ENCODE measurements at regions not wholly inside any gene's neighbourhood (a gene's known extent, or its start where the extent isn't known, plus 50 kb on each side); places are given as distances from the start of the nearest gene placed in this dataset.

GRCh38 chr11:115067900-115068530 lies 389.7 kb downstream of the NXPE2 start:
- Mint-ChIP-seq H3K4me3 (ENCODE audit: unreplicated experiment) (no peak overlapping the region), H3K27me3 (ENCODE audit: insufficient read depth, unreplicated experiment) (peaks cover 12% of the 10 kb centered on the region), H3K9me3 (ENCODE audit: unreplicated experiment) (no peaks in the 10 kb centered on the region), H3K4me1 (ENCODE audit: low read depth, unreplicated experiment) (peaks cover 4% of the 10 kb centered on the region), H3K36me3 (ENCODE audit: insufficient read depth, unreplicated experiment) (no peaks in the 10 kb centered on the region), H3K27ac (ENCODE audit: unreplicated experiment) (no peak overlapping the region)
- POLR2A ChIA-PET = no interaction called here
- intact Hi-C loops (cut with micrococcal nuclease; ENCODE audit: unreplicated experiment) = no loop called here
- no peaks in the 10 kb centered on the region for H3K27me3 ChIP-seq (replicated peaks; ENCODE audit: control insufficient read depth, insufficient read depth, low read length)
- CTCF ChIA-PET = interaction anchor here (0.6 kb wide), 1 partner anchor 82 kb away, joined by 4 read pairs; no protein-coding TSS in a partner anchor
- H3K4me1 ChIP-seq = no peaks in the 10 kb centered on the region
- no peaks in the 10 kb centered on the region for H3K9me3 ChIP-seq
- no peak for TF ChIP-seq CTCF (IDR thresholded peaks at IDR 0.05; ENCODE audit: insufficient read depth in 1 of 2, low read depth in 1 of 2, low read length in 1 of 2, severe bottlenecking in 1 of 2, unreplicated experiment in 1 of 2)
- H3K4me3 ChIP-seq (ENCODE audit: low read depth, low read length) = no peak overlapping the region
- no TSS peak for BruUV-seq (replicated peaks)
- no peaks in the 10 kb centered on the region for H3K36me3 ChIP-seq (ENCODE audit: control insufficient read depth, insufficient read depth, low read length)
- DNase-seq = no peak

- no peak overlapping the region for H3K27ac Mint-ChIP-seq (ENCODE audit: unreplicated experiment)
- CTCF ChIA-PET = no interaction called here
- no peaks in the 10 kb centered on the region for H3K9me3 ChIP-seq
- no peaks in the 10 kb centered on the region for H3K36me3 ChIP-seq (ENCODE audit: control insufficient read depth, insufficient read depth, low read length)
- BruUV-seq (replicated peaks) = no TSS peak
- no peaks in the 10 kb centered on the region for H3K36me3 Mint-ChIP-seq (ENCODE audit: insufficient read depth, unreplicated experiment)
- H3K27me3 Mint-ChIP-seq (ENCODE audit: insufficient read depth, unreplicated experiment) = peaks cover 21% of the 10 kb centered on the region
- intact Hi-C loops (cut with micrococcal nuclease; ENCODE audit: unreplicated experiment) = no loop called here
- TF ChIP-seq CTCF (IDR thresholded peaks at IDR 0.05; ENCODE audit: insufficient read depth in 1 of 2, low read depth in 1 of 2, low read length in 1 of 2, severe bottlenecking in 1 of 2, unreplicated experiment in 1 of 2) = no peak
- H3K4me3 Mint-ChIP-seq (ENCODE audit: unreplicated experiment) = no peak overlapping the region
- H3K9me3 Mint-ChIP-seq (ENCODE audit: unreplicated experiment) = no peaks in the 10 kb centered on the region
- POLR2A ChIA-PET = no interaction called here
- H3K27me3 ChIP-seq (replicated peaks; ENCODE audit: control insufficient read depth, insufficient read depth, low read length) = no peaks in the 10 kb centered on the region
- H3K4me3 ChIP-seq (ENCODE audit: low read depth, low read length) = no peak overlapping the region
- H3K4me1 ChIP-seq = no peaks in the 10 kb centered on the region
- no peaks in the 10 kb centered on the region for H3K4me1 Mint-ChIP-seq (ENCODE audit: low read depth, unreplicated experiment)
- no peak for DNase-seq
These were observed 391.3 kb downstream of the NXPE2 start for GRCh38 chr11:115069599-115069998.

GRCh38 chr11:115075356-115075755 lies 397.0 kb downstream of the NXPE2 start:
- peaks cover 38% of the 10 kb centered on the region for H3K27me3 Mint-ChIP-seq (ENCODE audit: insufficient read depth, unreplicated experiment)
- ChIA-PET POLR2A (no interaction called here), CTCF (no interaction called here)
- no peaks in the 10 kb centered on the region for H3K9me3 Mint-ChIP-seq (ENCODE audit: unreplicated experiment)
- H3K4me1 Mint-ChIP-seq (ENCODE audit: low read depth, unreplicated experiment) = no peaks in the 10 kb centered on the region
- no peak overlapping the region for H3K4me3 Mint-ChIP-seq (ENCODE audit: unreplicated experiment)
- no peak overlapping the region for H3K4me3 ChIP-seq (ENCODE audit: low read depth, low read length)
- no peaks in the 10 kb centered on the region for H3K36me3 ChIP-seq (ENCODE audit: control insufficient read depth, insufficient read depth, low read length)
- no peak for TF ChIP-seq CTCF (IDR thresholded peaks at IDR 0.05; ENCODE audit: insufficient read depth in 1 of 2, low read depth in 1 of 2, low read length in 1 of 2, severe bottlenecking in 1 of 2, unreplicated experiment in 1 of 2)
- no peaks in the 10 kb centered on the region for H3K9me3 ChIP-seq
- no peak for DNase-seq
- no peaks in the 10 kb centered on the region for H3K36me3 Mint-ChIP-seq (ENCODE audit: insufficient read depth, unreplicated experiment)
- H3K4me1 ChIP-seq = no peaks in the 10 kb centered on the region
- no peaks in the 10 kb centered on the region for H3K27me3 ChIP-seq (replicated peaks; ENCODE audit: control insufficient read depth, insufficient read depth, low read length)
- intact Hi-C loops (cut with micrococcal nuclease; ENCODE audit: unreplicated experiment) = no loop called here
- BruUV-seq (replicated peaks) = no TSS peak
- no peak overlapping the region for H3K27ac Mint-ChIP-seq (ENCODE audit: unreplicated experiment)

Data from Caco-2 (cell line).